CD14-positive monocyte (primary cell): ENCODE measurements at regions not wholly inside any gene's neighbourhood (a gene's known extent, or its start where the extent isn't known, plus 50 kb on each side); places are given as distances from the start of the nearest gene placed in this dataset.

ENCODE experiments used
- DNase-seq, 3 donors: peaks; one replicate each; pipeline ENCODE4 v3.0.0-alpha.2; 2011 to 2022
- H2AFZ ChIP-seq: 2 replicates; pipeline ENCODE4 v1.6.0; 2012; ENCODE audit warnings: mild to moderate bottlenecking, low read depth, low read length, inconsistent platforms; ENCODE audit not compliant: insufficient read depth, poor library complexity, severe bottlenecking
- H3K27ac ChIP-seq, 2 donors: 1 replicate in 1 of 2; 2 replicates in 1 of 2; pipeline ENCODE4 v1.5.1; 2012 to 2013; ENCODE audit warnings: low read length in 2 of 2, control low read depth in 1 of 2, inconsistent platforms in 1 of 2, low read depth in 1 of 2, mild to moderate bottlenecking in 1 of 2
- H3K27me3 ChIP-seq, 2 donors: one replicate each; pipeline versions ENCODE4 v1.6.0 to v1.6.1; 2011 to 2013; ENCODE audit warnings: low read length in 2 of 2; ENCODE audit not compliant: control insufficient read depth in 2 of 2, insufficient read depth in 2 of 2
- H3K36me3 ChIP-seq, 2 donors: replicated peaks in 1 of 2; 1 replicate in 1 of 2; 2 replicates in 1 of 2; pipeline versions ENCODE4 v1.5.1 to v1.6.1; 2012 to 2013; ENCODE audit warnings: low read length in 2 of 2, control low read depth in 1 of 2, inconsistent platforms in 1 of 2, mild to moderate bottlenecking in 1 of 2; ENCODE audit not compliant: insufficient read depth in 2 of 2, control insufficient read depth in 1 of 2
- H3K4me1 ChIP-seq, 2 donors: 1 replicate in 1 of 2; 2 replicates in 1 of 2; pipeline versions ENCODE4 v1.5.1 to v1.6.1; 2012 to 2013; ENCODE audit warnings: low read length in 2 of 2, control low read depth in 1 of 2, inconsistent platforms in 1 of 2, mild to moderate bottlenecking in 1 of 2, moderate library complexity in 1 of 2; ENCODE audit not compliant: insufficient read depth in 2 of 2, control insufficient read depth in 1 of 2
- H3K4me2 ChIP-seq: replicated peaks from 2 replicates; pipeline ENCODE3; 2012; ENCODE audit warnings: low read length, moderate library complexity, mild to moderate bottlenecking; ENCODE audit not compliant: poor library complexity, severe bottlenecking; ENCODE audit errors: extremely low read depth
- H3K4me3 ChIP-seq, 3 experiments: fragments of 200-600 bp in 1 of 3; sonication (generic) in 1 of 3; replicated peaks in 1 of 3; 1 replicate in 2 of 3; 2 replicates in 1 of 3; pipeline ENCODE4 v1.5.1; 2011 to 2013; ENCODE audit warnings: low read length in 3 of 3, mild to moderate bottlenecking in 3 of 3, control low read depth in 2 of 3, low read depth in 2 of 3, inconsistent platforms in 1 of 3, moderate library complexity in 1 of 3
- H3K79me2 ChIP-seq: 2 replicates; pipeline ENCODE4 v1.6.0; 2012; ENCODE audit warnings: mild to moderate bottlenecking, control low read depth, inconsistent platforms, low read length, moderate library complexity; ENCODE audit not compliant: insufficient read depth
- H3K9ac ChIP-seq: 2 replicates; pipeline ENCODE4 v1.6.0; 2017; ENCODE audit warnings: low read length, mild to moderate bottlenecking; ENCODE audit not compliant: insufficient read depth, poor library complexity, severe bottlenecking
- H3K9me3 ChIP-seq, 2 donors: replicated peaks in 1 of 2; 1 replicate in 1 of 2; 2 replicates in 1 of 2; pipeline versions ENCODE4 v1.5.1 to v1.6.1; 2012 to 2013; ENCODE audit warnings: low read length in 2 of 2, control low read depth in 1 of 2; ENCODE audit not compliant: control insufficient read depth in 1 of 2, insufficient read depth in 1 of 2
- H4K20me1 ChIP-seq: 2 replicates; pipeline ENCODE4 v1.6.0; 2012; ENCODE audit warnings: mild to moderate bottlenecking, low read length, control low read depth, moderate library complexity; ENCODE audit not compliant: insufficient read depth
- H3K27ac Mint-ChIP-seq, 7 donors: one replicate each; pipeline ENCODE4 v1.8.0; 2020; ENCODE audit warnings: mild to moderate bottlenecking in 7 of 7, mixed read lengths in 7 of 7, moderate library complexity in 6 of 7, inconsistent platforms in 2 of 7
- H3K27me3 Mint-ChIP-seq, 3 donors: one replicate each; pipeline ENCODE4 v1.8.0; 2021 to 2022; ENCODE audit warnings: low read depth in 3 of 3, mild to moderate bottlenecking in 3 of 3, mixed read lengths in 3 of 3, moderate library complexity in 3 of 3, inconsistent platforms in 1 of 3
- H3K36me3 Mint-ChIP-seq, 2 donors: one replicate each; pipeline ENCODE4 v1.8.0; 2020; ENCODE audit warnings: mixed read lengths in 2 of 2, inconsistent platforms in 1 of 2, mild to moderate bottlenecking in 1 of 2
- H3K4me1 Mint-ChIP-seq: one replicate; pipeline ENCODE4 v1.8.0; 2020; ENCODE audit warnings: mild to moderate bottlenecking, mixed read lengths
- H3K4me3 Mint-ChIP-seq, 2 donors: one replicate each; pipeline ENCODE4 v1.8.0; 2020; ENCODE audit warnings: mild to moderate bottlenecking in 2 of 2, mixed read lengths in 2 of 2, moderate library complexity in 1 of 2
- H3K9me3 Mint-ChIP-seq, 7 donors: one replicate each; pipeline ENCODE4 v1.8.0; 2020 to 2022; ENCODE audit warnings: mixed read lengths in 7 of 7, mild to moderate bottlenecking in 6 of 7, moderate library complexity in 6 of 7, inconsistent platforms in 2 of 7
- WGBS: methylation state at CpG from one replicate; pipeline ENCODE4 v1.1.5; 2013; ENCODE audit warnings: missing lambda C conversion rate; ENCODE audit not compliant: insufficient coverage; 5-methylcytosine and 5-hydroxymethylcytosine counted together
- intact Hi-C, 2 donors: fragments of 100-400 bp; cut with micrococcal nuclease; formaldehyde crosslinking; loops; one replicate each; pipeline versions ENCODE4 v1.15.0 to v1.15.1; 2023
- TF ChIP-seq, protein P1 (sequence below): fragments of 200-600 bp; IDR thresholded peaks from one replicate; pipeline ENCODE4 v1.8.0; 2022; ENCODE audit warnings: antibody characterized with exemption, mild to moderate bottlenecking

DNA sequence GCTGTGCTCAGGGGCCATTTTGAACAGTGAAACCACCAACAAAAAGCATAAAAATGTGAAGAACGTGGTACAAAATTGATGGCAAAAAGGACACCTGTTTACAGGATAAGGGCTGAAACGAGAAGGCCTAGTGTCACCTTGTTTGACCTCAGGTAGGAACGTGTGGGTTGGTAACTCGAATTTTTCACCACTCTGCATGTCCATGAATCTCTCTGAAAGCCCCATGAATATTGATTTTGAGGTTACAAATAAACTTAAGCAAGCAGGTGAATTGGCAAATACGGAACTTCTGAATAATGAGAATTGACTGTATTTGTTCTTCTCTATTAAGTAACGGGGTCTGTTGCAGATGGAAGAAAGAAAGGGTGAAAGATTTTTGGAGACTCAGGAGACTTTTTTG, 59.6 kb upstream of the EDN1 start:
- Histone ChIP-seq H2AFZ (no peak overlapping the region), H3K9me3 (no peaks in the 10 kb centered on the region), H3K36me3 (no peaks in the 10 kb centered on the region), H3K79me2 (no peaks in the 10 kb centered on the region), H3K4me1 (peaks cover 24 to 34% of the 10 kb centered on the region in 2 donors), H4K20me1 (no peaks in the 10 kb centered on the region), H3K4me2 (no peak overlapping the region), H3K4me3 (no peak overlapping the region), H3K27me3 (no peaks in the 10 kb centered on the region), H3K9ac (no peak overlapping the region), H3K27ac (no peak overlapping the region)
- Mint-ChIP-seq H3K27me3 (peaks cover 0 to 6% (median 6%) of the 10 kb centered on the region in 3 donors), H3K9me3 (no peaks in the 10 kb centered on the region), H3K36me3 (no peaks in the 10 kb centered on the region), H3K4me1 (peaks cover 34% of the 10 kb centered on the region), H3K4me3 (no peak overlapping the region), H3K27ac (no peak overlapping the region)
- 98% methylated on average over 4 of the region's 6 CpGs for WGBS
- TF ChIP-seq, protein P1, sequence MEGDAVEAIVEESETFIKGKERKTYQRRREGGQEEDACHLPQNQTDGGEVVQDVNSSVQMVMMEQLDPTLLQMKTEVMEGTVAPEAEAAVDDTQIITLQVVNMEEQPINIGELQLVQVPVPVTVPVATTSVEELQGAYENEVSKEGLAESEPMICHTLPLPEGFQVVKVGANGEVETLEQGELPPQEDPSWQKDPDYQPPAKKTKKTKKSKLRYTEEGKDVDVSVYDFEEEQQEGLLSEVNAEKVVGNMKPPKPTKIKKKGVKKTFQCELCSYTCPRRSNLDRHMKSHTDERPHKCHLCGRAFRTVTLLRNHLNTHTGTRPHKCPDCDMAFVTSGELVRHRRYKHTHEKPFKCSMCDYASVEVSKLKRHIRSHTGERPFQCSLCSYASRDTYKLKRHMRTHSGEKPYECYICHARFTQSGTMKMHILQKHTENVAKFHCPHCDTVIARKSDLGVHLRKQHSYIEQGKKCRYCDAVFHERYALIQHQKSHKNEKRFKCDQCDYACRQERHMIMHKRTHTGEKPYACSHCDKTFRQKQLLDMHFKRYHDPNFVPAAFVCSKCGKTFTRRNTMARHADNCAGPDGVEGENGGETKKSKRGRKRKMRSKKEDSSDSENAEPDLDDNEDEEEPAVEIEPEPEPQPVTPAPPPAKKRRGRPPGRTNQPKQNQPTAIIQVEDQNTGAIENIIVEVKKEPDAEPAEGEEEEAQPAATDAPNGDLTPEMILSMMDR = no peak
- no peak for DNase-seq
- intact Hi-C loops = no loop called here

DNA sequence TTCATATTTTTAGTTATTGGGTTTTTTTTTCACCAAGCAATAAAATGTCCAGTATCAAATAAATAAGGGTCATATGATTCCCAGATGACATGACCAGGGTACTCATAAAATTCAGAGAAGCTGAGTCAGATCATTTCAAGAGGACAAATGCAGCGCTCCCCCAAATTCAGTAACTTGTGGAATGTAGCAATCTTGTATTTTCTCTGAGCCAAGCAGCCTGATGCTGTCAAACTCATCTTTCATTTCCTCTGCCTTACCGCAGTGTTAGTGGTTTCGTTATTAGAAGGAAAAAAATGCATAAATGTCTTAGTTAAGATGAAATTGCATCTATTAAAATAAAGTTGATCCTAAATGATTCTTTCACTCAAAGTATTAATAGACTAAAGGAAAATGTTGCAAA, 57.8 kb upstream of the EDN1 start:
- Mint-ChIP-seq H3K27me3 (peaks cover 0 to 6% (median under 1%) of the 10 kb centered on the region in 3 donors), H3K27ac (peak overlapping the region; percentile 3 to 90 (median 60)), H3K36me3 (no peaks in the 10 kb centered on the region), H3K4me3 (no peak overlapping the region), H3K4me1 (peaks cover 34% of the 10 kb centered on the region), H3K9me3 (no peaks in the 10 kb centered on the region)
- TF ChIP-seq, protein P1 = no peak
- Histone ChIP-seq H3K9me3 (no peaks in the 10 kb centered on the region), H2AFZ (no peak overlapping the region), H3K79me2 (no peaks in the 10 kb centered on the region), H3K4me1 (peaks cover 24 to 35% of the 10 kb centered on the region in 2 donors), H3K36me3 (no peaks in the 10 kb centered on the region), H3K4me3 (peak overlapping the region in 1 of 3 experiments; percentile 2), H3K9ac (no peak overlapping the region), H3K27me3 (no peaks in the 10 kb centered on the region), H4K20me1 (no peaks in the 10 kb centered on the region), H3K27ac (peak overlapping the region in 1 of 2 donors; percentile 26), H3K4me2 (peak overlapping the region; percentile 16)
- peak; percentile 55 to 90 (median 65) for DNase-seq
- intact Hi-C loops = no loop called here
- WGBS = no CpG with 5 or more reads among the region's 3 CpGs
